ENCODE measurements at regions not wholly inside any gene's neighbourhood (a gene's known extent, or its start where the extent isn't known, plus 50 kb on each side); places are given as distances from the start of the nearest gene placed in this dataset.

DNA sequence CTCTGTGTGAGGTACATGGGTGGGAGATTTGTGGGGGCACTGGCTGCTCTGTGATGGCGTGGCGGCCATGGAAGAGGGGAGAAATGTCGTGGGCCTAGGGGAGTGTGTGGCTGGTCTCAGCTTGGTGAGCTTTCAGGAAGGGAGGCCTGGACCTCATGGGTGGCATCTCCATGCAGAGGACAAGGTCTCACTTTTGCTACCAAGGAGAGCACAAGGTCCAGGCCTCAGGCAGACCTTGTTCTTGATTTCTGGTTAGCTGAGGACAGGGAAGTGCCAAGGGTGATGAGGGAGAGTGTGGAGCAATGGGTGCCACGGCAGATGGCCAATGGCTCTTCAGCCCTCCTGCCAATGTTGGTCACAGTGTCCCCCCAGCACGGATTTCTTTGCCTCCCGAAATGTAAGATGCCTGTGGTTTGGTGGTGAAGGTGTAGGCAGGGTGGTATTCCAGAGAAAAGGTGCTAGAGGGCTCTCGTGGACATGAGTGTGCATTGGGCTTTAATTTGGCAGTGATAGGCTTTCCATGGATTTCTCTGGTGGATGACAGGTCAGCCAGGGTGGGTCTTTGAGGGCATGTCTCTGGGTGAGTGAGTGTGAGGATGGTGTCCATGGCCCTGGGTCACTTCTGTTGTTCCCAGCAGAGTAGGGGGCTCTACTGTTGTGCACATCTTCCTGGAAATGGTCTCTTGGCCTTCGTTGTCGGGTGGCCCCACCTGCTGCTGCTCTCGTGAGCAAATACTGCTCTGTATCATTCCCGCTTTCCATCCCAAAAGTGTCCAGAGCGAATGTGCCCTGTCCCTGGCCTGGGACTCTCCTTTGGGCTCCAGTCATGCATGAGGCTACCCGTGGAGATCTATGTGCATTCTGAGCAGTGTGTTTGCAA lies 108.0 kb downstream of the SNRPN start:
- no peak for ATAC-seq
- TF ChIP-seq ZFP3 (CRISPR knock-in tag; IDR thresholded peaks at IDR 0.05) = no peak
- TF ChIP-seq ZNF8 (CRISPR knock-in tag; IDR thresholded peaks at IDR 0.05) = no peak
- no peak for TF ChIP-seq ESRRG (CRISPR knock-in tag; IDR thresholded peaks at IDR 0.05)
- no peak for TF ChIP-seq SNAI2 (CRISPR knock-in tag; IDR thresholded peaks at IDR 0.05)
- TF ChIP-seq OSR1 (CRISPR knock-in tag; IDR thresholded peaks at IDR 0.05) = no peak
- TF ChIP-seq PPARA (CRISPR knock-in tag; IDR thresholded peaks at IDR 0.05; ENCODE audit: borderline replicate concordance) = no peak
- no peak for TF ChIP-seq ZFP30 (CRISPR knock-in tag; IDR thresholded peaks at IDR 0.05)
- TF ChIP-seq CSDC2 (CRISPR knock-in tag; IDR thresholded peaks at IDR 0.05) = no peak
- no peak for TF ChIP-seq ISL1 (CRISPR knock-in tag; IDR thresholded peaks at IDR 0.05)

DNA sequence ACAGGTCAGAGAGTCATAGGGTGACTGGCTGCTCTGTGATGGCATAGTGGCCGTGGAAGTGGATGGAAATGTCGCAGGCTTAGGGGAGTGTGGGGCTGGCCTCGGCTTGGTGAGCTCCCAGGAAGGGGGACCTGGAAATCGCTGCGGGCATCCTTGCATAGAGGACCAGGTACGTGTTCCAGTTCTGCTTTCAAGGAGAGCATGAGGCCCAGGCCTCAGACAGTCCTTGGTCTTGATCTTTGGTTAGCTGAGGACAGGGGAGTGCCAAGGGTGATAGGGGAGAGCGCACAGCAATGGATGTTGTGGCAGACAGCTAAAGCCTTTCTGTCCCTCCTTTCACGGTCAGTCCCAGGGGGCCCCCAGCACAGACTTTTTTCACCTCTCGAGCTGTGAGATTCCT lies 110.5 kb downstream of the SNRPN start:
- TF ChIP-seq RARB (CRISPR knock-in tag; IDR thresholded peaks at IDR 0.05) (no peak), OSR1 (CRISPR knock-in tag; IDR thresholded peaks at IDR 0.05) (no peak), ZNF8 (CRISPR knock-in tag; IDR thresholded peaks at IDR 0.05) (no peak), CSDC2 (CRISPR knock-in tag; IDR thresholded peaks at IDR 0.05) (no peak), ESRRG (CRISPR knock-in tag; IDR thresholded peaks at IDR 0.05) (no peak), ZC3H10 (CRISPR knock-in tag; IDR thresholded peaks at IDR 0.05) (no peak), ZFP3 (CRISPR knock-in tag; IDR thresholded peaks at IDR 0.05) (no peak), PPARA (CRISPR knock-in tag; IDR thresholded peaks at IDR 0.05; ENCODE audit: borderline replicate concordance) (no peak), ISL1 (CRISPR knock-in tag; IDR thresholded peaks at IDR 0.05) (no peak)
- TF ChIP-seq, protein P1, sequence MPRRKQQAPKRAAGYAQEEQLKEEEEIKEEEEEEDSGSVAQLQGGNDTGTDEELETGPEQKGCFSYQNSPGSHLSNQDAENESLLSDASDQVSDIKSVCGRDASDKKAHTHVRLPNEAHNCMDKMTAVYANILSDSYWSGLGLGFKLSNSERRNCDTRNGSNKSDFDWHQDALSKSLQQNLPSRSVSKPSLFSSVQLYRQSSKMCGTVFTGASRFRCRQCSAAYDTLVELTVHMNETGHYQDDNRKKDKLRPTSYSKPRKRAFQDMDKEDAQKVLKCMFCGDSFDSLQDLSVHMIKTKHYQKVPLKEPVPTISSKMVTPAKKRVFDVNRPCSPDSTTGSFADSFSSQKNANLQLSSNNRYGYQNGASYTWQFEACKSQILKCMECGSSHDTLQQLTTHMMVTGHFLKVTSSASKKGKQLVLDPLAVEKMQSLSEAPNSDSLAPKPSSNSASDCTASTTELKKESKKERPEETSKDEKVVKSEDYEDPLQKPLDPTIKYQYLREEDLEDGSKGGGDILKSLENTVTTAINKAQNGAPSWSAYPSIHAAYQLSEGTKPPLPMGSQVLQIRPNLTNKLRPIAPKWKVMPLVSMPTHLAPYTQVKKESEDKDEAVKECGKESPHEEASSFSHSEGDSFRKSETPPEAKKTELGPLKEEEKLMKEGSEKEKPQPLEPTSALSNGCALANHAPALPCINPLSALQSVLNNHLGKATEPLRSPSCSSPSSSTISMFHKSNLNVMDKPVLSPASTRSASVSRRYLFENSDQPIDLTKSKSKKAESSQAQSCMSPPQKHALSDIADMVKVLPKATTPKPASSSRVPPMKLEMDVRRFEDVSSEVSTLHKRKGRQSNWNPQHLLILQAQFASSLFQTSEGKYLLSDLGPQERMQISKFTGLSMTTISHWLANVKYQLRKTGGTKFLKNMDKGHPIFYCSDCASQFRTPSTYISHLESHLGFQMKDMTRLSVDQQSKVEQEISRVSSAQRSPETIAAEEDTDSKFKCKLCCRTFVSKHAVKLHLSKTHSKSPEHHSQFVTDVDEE (CRISPR knock-in tag; IDR thresholded peaks at IDR 0.05) = no peak
- no peak for ATAC-seq

DNA sequence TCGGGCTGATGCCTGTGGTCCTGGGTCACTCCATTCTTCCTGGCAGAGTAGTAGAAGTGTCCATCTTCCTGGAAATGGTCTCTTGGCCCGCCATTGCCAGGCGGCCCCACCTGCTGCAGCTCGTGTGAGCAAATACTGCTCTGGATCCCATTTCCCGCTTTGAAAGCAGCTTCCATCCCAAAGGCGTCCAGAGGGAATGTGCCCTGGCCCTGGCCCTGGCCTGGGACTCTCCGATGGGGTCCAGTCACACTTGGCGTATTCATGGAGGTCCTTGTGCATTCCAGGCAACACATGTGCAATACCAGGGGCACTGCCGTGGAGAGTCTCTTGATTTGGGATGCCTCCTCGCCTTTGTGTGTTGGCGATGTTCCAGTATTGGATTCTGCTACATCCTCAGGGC lies 111.1 kb downstream of the SNRPN start:
- TF ChIP-seq SNAI2 (CRISPR knock-in tag; IDR thresholded peaks at IDR 0.05) (no peak), PATZ1 (CRISPR knock-in tag; IDR thresholded peaks at IDR 0.05; ENCODE audit: borderline replicate concordance) (no peak), OSR1 (CRISPR knock-in tag; IDR thresholded peaks at IDR 0.05) (no peak), ZC3H10 (CRISPR knock-in tag; IDR thresholded peaks at IDR 0.05) (no peak), ZNF565 (CRISPR knock-in tag; conservative IDR thresholded peaks at IDR 0.05; ENCODE audit: low read depth) (no peak), CSDC2 (CRISPR knock-in tag; IDR thresholded peaks at IDR 0.05) (no peak), TCF4 (CRISPR knock-in tag; IDR thresholded peaks at IDR 0.05; ENCODE audit: borderline replicate concordance) (no peak), ZFP3 (CRISPR knock-in tag; IDR thresholded peaks at IDR 0.05) (no peak), ZNF70 (CRISPR knock-in tag; IDR thresholded peaks at IDR 0.05) (no peak), BACH2 (CRISPR knock-in tag; IDR thresholded peaks at IDR 0.05; ENCODE audit: borderline replicate concordance) (no peak), PPARA (CRISPR knock-in tag; IDR thresholded peaks at IDR 0.05; ENCODE audit: borderline replicate concordance) (no peak)
- TF ChIP-seq, protein P2, sequence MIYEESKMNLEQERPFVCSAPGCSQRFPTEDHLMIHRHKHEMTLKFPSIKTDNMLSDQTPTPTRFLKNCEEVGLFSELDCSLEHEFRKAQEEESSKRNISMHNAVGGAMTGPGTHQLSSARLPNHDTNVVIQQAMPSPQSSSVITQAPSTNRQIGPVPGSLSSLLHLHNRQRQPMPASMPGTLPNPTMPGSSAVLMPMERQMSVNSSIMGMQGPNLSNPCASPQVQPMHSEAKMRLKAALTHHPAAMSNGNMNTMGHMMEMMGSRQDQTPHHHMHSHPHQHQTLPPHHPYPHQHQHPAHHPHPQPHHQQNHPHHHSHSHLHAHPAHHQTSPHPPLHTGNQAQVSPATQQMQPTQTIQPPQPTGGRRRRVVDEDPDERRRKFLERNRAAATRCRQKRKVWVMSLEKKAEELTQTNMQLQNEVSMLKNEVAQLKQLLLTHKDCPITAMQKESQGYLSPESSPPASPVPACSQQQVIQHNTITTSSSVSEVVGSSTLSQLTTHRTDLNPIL (CRISPR knock-in tag; IDR thresholded peaks at IDR 0.05; ENCODE audit: low read depth) = no peak
- TF ChIP-seq, protein P3, sequence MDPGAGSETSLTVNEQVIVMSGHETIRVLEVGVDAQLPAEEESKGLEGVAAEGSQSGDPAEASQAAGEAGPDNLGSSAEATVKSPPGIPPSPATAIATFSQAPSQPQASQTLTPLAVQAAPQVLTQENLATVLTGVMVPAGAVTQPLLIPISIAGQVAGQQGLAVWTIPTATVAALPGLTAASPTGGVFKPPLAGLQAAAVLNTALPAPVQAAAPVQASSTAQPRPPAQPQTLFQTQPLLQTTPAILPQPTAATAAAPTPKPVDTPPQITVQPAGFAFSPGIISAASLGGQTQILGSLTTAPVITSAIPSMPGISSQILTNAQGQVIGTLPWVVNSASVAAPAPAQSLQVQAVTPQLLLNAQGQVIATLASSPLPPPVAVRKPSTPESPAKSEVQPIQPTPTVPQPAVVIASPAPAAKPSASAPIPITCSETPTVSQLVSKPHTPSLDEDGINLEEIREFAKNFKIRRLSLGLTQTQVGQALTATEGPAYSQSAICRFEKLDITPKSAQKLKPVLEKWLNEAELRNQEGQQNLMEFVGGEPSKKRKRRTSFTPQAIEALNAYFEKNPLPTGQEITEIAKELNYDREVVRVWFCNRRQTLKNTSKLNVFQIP (CRISPR knock-in tag; IDR thresholded peaks at IDR 0.05; ENCODE audit: borderline replicate concordance, low read depth) = no peak
- TF ChIP-seq, protein P1 (CRISPR knock-in tag; IDR thresholded peaks at IDR 0.05) = no peak
- no peak for ATAC-seq
